OCI-LY1 (cell line): ENCODE measurements at regions not wholly inside any gene's neighbourhood (a gene's known extent, or its start where the extent isn't known, plus 50 kb on each side); places are given as distances from the start of the nearest gene placed in this dataset.

Experiments
- H2AFZ ChIP-seq: fragments of 200-600 bp; sonication (generic), shearing (Covaris generic); 2 replicates; pipeline ENCODE4 v1.6.0; 2014; ENCODE audit warnings: antibody characterized with exemption, mild to moderate bottlenecking, low read length
- H3F3A ChIP-seq: fragments of 200-600 bp; sonication (generic), shearing (Covaris generic); 2 replicates; pipeline ENCODE4 v1.6.0; 2014; ENCODE audit warnings: mild to moderate bottlenecking, antibody characterized with exemption, low read length, moderate library complexity; ENCODE audit not compliant: insufficient read depth
- H3K27ac ChIP-seq: fragments of 200-600 bp; sonication (generic); 2 replicates; pipeline ENCODE4 v1.5.1; 2014; ENCODE audit warnings: low read length, mixed run types, mild to moderate bottlenecking, low read depth; ENCODE audit not compliant: poor library complexity, severe bottlenecking
- H3K27me3 ChIP-seq: fragments of 200-600 bp; sonication (generic); 2 replicates; pipeline ENCODE4 v1.6.0; 2014; ENCODE audit warnings: antibody characterized with exemption, mild to moderate bottlenecking, low read length, moderate library complexity; ENCODE audit not compliant: insufficient read depth
- H3K36me3 ChIP-seq: fragments of 200-600 bp; sonication (generic); 2 replicates; pipeline ENCODE4 v1.6.1; 2014; ENCODE audit warnings: mild to moderate bottlenecking, antibody characterized with exemption, low read length, moderate library complexity, mixed read lengths; ENCODE audit not compliant: insufficient read depth
- H3K4me1 ChIP-seq: fragments of 200-600 bp; sonication (generic); 2 replicates; pipeline ENCODE4 v1.5.1; 2014; ENCODE audit warnings: mild to moderate bottlenecking, low read length, moderate library complexity; ENCODE audit not compliant: insufficient read depth, severe bottlenecking
- H3K4me2 ChIP-seq: fragments of 200-600 bp; sonication (generic), shearing (Covaris generic); 2 replicates; pipeline ENCODE4 v1.6.1; 2014; ENCODE audit warnings: low read length
- H3K4me3 ChIP-seq: fragments of 200-600 bp; sonication (generic); 2 replicates; pipeline ENCODE4 v1.5.1; 2014; ENCODE audit warnings: low read length, low read depth, mild to moderate bottlenecking, mixed read lengths; ENCODE audit not compliant: poor library complexity, severe bottlenecking
- H3K79me2 ChIP-seq: fragments of 200-600 bp; shearing (Covaris generic); 2 replicates; pipeline ENCODE4 v1.6.1; 2016; ENCODE audit warnings: mixed run types, low read length, mixed read lengths; ENCODE audit not compliant: insufficient read depth
- H3K9ac ChIP-seq: fragments of 200-600 bp; sonication (generic), shearing (Covaris generic); 2 replicates; pipeline ENCODE4 v1.6.1; 2014; ENCODE audit warnings: mild to moderate bottlenecking, low read length, mixed read lengths
- H3K9me2 ChIP-seq: fragments of 200-600 bp; sonication (generic), shearing (Covaris generic); 2 replicates; pipeline ENCODE4 v1.6.1; 2014; ENCODE audit warnings: low read depth, mild to moderate bottlenecking, low read length, mixed read lengths
- H3K9me3 ChIP-seq: fragments of 200-600 bp; shearing (Covaris generic); 2 replicates; pipeline ENCODE4 v1.6.1; 2014; ENCODE audit warnings: low read length, mixed read lengths
- H4K20me1 ChIP-seq: fragments of 200-600 bp; sonication (generic), shearing (Covaris generic); 2 replicates; pipeline ENCODE4 v1.6.0; 2016; ENCODE audit warnings: mild to moderate bottlenecking, low read length; ENCODE audit not compliant: insufficient read depth
- EZH2 ChIP-seq: fragments of 200-600 bp; sonication (generic), shearing (Covaris generic); IDR thresholded peaks from 2 replicates; pipeline ENCODE4 v1.8.0; 2017; ENCODE audit warnings: borderline replicate concordance, mixed run types, mild to moderate bottlenecking, antibody characterized with exemption, low read length, moderate library complexity, mixed read lengths
- TF ChIP-seq, protein P1 (sequence below): fragments of 200-600 bp; sonication (generic), shearing (Covaris generic); IDR thresholded peaks from 2 replicates; pipeline ENCODE4 v1.5.1; 2017; ENCODE audit warnings: mild to moderate bottlenecking, antibody characterized with exemption, low read length, moderate library complexity, mixed read lengths

DNA sequence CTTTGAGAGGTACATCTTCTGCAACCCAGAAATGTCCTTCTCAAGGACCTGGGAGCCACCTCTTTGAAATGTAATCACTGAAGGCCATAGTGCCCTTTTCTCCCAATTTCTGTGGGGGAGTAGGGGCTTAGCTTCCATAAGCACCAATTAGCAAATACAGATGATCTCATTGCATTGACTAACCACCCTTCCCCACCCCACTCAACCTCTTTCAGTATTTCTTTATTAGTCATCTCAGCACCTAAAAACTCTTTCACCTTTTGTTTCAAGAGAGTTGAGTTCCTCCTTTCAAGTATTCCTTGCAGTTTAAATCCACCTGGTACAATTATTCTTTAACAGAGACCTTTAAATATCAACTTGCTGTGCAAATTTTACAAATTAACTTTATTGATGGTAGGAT is 1011.8 kb upstream of the CDH2 start:
- no peaks in the 10 kb centered on the region for H3K4me1 ChIP-seq
- no peaks in the 10 kb centered on the region for H4K20me1 ChIP-seq
- H3K4me2 ChIP-seq: no peak overlapping the region
- no peaks in the 10 kb centered on the region for H3K9me3 ChIP-seq
- no peaks in the 10 kb centered on the region for H3K79me2 ChIP-seq
- H3K9me2 ChIP-seq: no peaks in the 10 kb centered on the region
- H3K27me3 ChIP-seq: no peaks in the 10 kb centered on the region
- H3F3A ChIP-seq: no peaks in the 10 kb centered on the region
- TF ChIP-seq, protein P1, sequence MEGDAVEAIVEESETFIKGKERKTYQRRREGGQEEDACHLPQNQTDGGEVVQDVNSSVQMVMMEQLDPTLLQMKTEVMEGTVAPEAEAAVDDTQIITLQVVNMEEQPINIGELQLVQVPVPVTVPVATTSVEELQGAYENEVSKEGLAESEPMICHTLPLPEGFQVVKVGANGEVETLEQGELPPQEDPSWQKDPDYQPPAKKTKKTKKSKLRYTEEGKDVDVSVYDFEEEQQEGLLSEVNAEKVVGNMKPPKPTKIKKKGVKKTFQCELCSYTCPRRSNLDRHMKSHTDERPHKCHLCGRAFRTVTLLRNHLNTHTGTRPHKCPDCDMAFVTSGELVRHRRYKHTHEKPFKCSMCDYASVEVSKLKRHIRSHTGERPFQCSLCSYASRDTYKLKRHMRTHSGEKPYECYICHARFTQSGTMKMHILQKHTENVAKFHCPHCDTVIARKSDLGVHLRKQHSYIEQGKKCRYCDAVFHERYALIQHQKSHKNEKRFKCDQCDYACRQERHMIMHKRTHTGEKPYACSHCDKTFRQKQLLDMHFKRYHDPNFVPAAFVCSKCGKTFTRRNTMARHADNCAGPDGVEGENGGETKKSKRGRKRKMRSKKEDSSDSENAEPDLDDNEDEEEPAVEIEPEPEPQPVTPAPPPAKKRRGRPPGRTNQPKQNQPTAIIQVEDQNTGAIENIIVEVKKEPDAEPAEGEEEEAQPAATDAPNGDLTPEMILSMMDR: no peak
- no peak for TF ChIP-seq EZH2
- no peak overlapping the region for H3K27ac ChIP-seq
- no peak overlapping the region for H3K4me3 ChIP-seq
- H3K9ac ChIP-seq: no peak overlapping the region
- no peak overlapping the region for H2AFZ ChIP-seq
- H3K36me3 ChIP-seq: no peaks in the 10 kb centered on the region

GRCh38 chr18:29185801-29186200 is 1008.9 kb upstream of the CDH2 start:
- Histone ChIP-seq H3K4me1 (no peaks in the 10 kb centered on the region), H3F3A (no peaks in the 10 kb centered on the region), H4K20me1 (no peaks in the 10 kb centered on the region), H3K36me3 (no peaks in the 10 kb centered on the region), H3K4me3 (no peak overlapping the region), H3K4me2 (no peak overlapping the region), H3K9me2 (no peaks in the 10 kb centered on the region), H3K27ac (no peak overlapping the region), H3K9ac (no peak overlapping the region), H3K79me2 (no peaks in the 10 kb centered on the region), H2AFZ (no peak overlapping the region), H3K27me3 (no peaks in the 10 kb centered on the region), H3K9me3 (no peaks in the 10 kb centered on the region)
- no peak for TF ChIP-seq EZH2
- TF ChIP-seq, protein P1: no peak

GRCh38 chr18:29184654-29185053 is 1007.7 kb upstream of the CDH2 start:
- Histone ChIP-seq H3K79me2 (no peaks in the 10 kb centered on the region), H3F3A (no peaks in the 10 kb centered on the region), H3K9me2 (no peaks in the 10 kb centered on the region), H3K27ac (no peak overlapping the region), H4K20me1 (no peaks in the 10 kb centered on the region), H2AFZ (no peak overlapping the region), H3K4me1 (no peaks in the 10 kb centered on the region), H3K4me2 (no peak overlapping the region), H3K27me3 (no peaks in the 10 kb centered on the region), H3K36me3 (no peaks in the 10 kb centered on the region), H3K9me3 (no peaks in the 10 kb centered on the region), H3K4me3 (no peak overlapping the region), H3K9ac (no peak overlapping the region)
- no peak for TF ChIP-seq EZH2
- TF ChIP-seq, protein P1: no peak
